Effector CD8-positive, alpha-beta T cell (primary cell): ENCODE measurements at regions not wholly inside any gene's neighbourhood (a gene's known extent, or its start where the extent isn't known, plus 50 kb on each side); places are given as distances from the start of the nearest gene placed in this dataset.
"Not testable (repeated sequence)": the region's sequence is repeated elsewhere in the genome, so short reads cannot be mapped to it uniquely, and the experiment has no call there.

Experiments
- DNase-seq: peaks from one replicate; lab custom pipeline; 2025; lab: John Stamatoyannopoulos, UW

DNA sequence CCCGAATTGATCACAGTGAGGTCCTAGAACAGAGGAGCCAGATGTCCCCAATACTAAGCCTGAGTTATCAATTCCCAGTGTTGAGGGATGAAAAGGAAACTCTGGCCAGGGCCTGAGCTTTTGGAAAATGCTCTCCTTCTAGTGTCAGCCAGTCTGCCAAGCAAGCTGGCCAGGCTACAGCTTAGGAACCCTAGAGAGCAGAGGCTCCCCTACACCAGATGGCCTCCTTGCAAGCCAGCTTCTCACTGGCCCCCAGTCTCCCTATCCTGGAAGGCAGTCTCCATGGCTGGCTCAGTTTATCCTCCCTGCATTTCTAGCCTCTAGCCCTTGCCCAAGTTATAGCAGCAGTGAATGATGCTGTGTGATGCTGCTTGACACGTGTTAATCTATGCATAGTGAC is 204.7 kb upstream of the WWC1 start:
- DNase-seq, result no peak

DNA sequence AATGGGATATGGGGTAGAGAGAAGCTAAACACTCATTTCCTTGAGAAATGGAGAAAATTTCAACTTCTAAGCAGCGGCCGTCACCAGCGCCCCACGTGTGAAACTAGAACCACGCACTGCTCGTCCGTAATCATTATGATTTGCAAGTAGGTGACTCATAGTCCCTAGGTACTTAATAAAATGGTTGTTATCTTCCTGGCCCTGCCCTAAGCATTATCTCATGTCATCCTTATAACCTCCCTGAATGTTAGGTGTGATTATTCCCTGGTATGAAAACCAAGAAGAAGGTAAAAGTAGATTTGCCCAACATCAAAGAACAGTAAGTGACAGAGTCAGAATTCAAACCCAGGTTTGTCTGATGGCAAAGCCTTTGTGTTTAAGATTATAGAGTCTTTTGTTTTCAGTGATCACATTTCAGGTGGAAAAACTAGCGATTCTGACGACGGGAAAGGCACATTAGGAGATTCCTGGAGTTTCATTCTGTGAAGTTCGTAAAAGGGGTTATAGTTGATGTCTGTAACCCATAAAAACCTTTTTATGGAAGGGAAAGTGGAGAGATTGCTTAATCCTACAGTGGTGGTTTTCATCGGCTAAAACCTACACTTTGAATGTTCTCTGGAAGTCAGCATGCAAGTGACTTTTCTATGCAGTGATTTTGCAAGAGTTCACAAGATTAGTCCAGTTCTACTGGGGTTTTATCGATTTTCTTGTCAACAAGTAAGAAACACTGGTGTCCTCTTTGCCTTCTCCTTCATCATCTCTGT is 202.9 kb upstream of the WWC1 start:
- DNase-seq, result no peak

DNA sequence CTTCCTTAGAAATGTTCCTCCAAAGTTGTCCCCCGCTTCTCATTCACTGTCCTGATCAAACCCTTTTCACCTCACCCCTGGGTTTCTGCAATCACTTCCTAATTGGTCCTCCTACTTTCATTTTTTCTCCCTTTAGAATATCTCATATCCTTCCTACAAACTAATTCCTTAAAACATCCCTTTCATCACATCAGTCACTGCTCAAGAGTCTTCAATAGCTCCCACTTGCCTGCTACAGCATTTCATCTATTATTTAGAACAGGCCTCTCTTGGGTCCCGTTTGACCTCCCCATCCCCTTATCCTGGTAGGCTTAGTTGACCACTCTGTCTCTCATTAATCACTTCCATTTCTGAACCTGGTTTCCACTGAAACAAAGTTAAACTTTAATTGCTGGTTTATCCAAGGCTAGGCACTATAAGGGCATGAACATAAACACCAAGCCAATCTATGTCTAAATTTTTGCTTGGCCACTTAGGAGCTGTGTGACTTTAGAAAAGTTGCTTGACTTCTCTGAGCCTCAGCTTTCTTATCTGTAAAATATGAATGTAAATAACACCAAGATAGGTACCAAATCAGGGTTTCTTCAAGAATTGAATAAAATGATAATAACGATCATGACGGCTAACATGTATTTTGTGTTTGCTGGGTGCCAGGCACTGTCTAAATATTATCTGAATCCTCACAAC is 202.1 kb upstream of the WWC1 start:
- DNase-seq, result no peak

DNA sequence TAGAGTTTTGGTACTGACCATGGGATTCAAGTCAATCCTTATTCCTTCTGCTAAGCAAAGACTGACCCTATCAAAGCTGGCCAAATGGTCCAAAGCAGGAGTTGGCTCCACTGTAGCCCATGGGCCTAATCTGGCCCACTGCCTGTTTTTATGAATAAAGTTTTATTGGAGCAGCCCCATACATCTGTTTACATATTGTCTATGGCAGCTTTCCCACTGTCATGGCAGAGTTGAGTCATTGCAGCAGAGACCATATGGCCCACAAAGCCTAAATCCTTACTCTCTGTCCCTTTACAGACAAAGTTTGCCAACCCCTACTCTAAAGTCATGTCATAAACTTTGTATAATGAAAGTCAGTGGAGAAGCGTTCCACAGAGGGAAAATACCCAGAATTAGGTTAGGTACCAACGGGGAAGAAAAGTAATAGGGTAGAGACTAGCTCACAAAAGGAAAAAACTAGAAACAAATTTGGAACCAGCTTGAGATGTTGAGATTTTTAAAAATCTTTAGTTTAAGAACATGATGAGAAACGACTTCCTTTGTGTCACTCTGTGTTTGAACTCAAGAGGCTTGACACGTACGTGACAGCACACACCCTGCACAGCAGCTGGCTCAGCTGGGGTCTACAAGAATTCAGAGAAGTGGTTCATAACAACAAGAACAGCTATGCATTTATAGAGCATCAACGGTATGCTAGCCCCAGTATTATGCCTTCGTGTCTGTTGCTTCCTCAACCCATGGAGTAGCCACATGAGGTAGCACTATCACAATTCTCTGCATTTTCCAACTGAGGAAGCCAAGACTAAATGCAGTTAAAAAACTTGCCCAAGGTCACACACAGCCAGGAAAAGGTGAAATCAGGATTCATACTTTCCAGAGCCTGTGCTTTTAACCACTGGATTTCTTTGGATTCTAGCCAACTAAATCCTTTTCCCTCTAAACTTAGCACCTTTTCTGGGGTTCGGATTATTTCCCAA is 198.9 kb upstream of the WWC1 start:
- DNase-seq, result no peak

DNA sequence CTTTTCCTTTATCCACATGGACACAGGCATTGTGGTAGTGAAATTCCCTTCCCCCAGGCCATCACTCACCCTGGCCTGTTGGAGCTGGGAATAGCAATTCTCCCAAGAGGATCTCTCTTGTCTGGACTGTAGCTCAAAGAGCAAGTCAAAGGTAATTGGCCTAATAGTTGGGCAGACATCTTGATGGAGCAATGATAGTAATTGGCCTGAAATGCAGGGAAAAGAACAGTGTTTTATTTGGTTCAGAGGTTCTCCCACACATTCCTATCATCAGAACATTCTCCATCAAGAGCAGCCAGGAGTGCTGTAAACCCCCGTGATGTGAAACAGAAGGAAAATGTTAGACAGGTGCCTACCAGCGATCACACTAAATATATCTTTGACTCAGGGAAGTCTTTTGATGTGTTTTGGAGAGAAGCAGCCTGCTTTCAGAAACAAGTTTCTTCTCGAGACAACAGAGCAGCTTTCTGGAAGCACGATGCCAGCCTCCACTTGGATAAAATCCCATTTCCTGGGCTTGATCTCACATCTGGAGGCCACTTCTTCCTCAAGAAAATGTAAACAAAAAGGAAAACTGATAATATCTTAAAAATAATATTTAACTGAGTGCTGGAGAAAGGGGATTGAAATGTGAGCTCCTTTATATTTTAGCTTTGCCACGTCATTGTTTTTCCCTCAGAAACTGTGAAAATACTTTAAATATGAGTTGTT is 198.1 kb upstream of the WWC1 start:
- no peak for DNase-seq

DNA sequence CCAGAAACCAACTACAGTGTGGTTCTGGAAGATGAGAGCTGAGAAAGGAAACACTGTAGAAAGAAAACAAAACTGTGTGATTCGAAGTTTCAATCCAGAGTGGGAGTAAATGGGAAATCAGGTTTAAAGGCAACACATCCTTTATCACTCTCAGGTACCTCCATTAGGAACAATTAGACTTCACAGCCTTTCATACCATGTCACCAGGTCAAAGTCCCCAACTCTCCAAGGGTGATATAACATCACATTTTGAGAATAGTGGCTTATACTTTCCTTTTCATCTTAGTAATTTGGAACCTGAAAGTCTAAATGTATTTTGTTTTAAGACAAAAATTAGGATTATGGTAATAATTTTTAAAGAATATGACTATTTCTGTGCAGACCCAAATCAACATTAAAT is 194.9 kb upstream of the WWC1 start:
- DNase-seq, result no peak

DNA sequence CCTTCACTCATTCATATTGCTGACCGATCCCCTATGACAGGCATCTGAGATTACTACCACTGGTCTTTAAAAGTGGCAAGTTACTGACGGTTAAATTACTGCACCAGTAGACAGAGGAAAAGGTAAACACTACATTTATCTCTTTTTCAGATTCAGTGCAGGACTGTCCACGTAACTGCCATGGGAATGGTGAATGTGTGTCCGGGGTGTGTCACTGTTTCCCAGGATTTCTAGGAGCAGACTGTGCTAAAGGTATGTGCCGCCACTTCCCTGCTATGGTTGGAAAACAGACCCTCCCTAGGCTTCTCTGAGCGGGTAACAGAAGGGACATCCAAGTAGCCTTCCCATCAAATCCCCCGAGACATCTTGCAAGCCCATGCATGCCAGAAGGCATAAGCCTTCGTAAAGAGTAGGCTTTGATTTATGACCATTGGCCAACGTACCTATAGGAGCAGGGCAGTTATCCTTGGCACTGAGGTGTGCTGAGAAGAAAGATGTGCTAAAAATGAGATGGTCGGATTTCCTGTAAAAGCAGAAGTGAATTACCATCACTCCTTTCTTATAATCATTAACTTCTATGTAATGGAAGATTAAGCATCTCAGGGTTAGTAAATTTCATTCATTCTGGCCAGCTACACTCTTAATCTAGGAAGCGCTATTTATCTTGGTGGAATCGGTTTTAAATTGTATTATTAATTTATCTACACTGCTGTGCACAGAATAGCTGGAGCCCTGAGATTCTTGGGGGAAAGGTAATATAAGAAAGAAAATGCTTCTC is 193.4 kb upstream of the WWC1 start:
- DNase-seq, result no peak

DNA sequence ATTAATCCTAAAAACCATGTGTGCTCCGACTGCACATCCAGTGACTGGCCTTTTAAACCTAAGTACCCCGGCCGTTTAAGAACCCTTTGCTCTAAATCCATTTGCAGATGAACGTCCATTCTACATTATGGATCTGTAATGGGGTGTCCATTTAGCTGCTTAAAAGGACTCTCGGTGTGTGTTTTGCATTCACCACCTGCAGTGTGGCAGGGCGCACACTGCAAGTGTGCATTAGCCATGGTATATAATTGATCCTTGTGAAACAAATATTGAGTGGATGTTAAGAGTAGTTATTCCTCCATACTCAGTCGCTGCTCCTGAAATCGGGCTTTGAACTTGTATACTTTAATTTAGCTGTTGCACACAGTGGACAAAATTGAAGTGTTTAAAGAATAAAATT is 190.1 kb upstream of the WWC1 start:
- no peak for DNase-seq

DNA sequence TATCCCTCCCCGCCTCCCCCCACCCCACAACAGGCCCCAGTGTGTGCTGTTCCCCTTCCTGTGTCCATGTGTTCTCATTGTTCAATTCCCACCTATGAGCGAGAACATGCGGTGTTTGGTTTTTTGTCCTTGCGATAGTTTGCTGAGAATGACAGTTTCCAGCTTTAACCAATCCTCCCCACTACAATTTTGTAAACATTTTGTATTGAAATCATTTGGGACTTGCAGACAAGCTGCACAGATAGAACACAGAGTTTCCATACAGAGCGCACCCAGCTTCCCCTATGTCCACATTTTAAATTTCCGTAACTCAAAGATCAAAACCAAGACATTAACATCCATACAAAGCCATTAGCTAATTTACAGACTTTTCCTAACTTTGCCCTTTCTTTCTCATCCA is 188.4 kb upstream of the WWC1 start:
- DNase-seq, result not testable (repeated sequence)

DNA sequence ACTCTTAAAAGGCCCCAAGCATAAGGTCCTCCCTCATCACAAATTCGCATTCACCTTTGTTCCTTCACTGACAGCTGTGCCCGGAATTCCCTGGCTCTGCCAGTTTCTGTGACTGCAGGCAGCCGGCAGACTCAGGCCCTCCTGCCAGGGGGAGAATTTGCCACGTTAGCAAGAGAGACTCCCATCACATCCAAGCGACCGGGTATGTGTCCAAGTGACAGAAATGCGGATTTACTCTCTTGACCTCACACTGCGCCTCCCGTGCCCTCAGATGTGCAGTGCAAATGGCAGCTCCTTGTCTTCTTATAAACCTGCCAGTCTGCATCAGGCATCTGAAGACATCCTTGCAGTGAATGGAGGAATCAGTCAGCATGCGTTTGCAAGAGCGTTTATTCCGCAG is 187.1 kb upstream of the WWC1 start:
- no peak for DNase-seq

DNA sequence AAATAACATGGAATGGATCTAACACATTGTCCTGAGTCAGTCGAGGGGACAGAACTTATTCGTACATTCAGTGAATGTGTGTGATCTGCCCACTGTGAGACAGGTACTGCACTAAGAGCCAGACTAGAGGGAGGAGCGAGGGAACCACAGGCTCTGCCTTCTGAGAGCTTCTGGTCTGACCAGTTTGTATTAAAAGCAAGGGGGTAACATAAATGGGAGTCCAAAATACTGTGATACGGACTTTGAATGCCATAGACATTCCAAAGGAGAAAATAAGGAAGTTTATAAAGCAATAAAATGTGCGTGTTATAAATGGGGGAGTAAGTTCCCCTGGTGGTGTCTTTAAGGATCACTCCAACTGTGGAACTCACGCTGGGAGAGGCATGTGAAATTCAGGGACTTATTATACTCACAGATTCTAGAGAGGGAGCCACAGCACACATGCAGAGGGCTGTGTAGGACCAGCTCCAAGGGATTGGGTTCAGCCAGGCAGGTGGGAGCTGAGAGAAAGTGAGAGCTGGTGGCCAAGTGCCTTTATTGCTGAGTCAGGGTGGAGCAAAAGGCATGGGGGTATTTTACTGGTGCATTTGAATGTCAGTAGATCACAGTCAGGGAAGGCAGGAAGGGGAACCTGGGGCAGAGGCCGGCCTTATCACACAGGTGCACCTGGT is 186.5 kb upstream of the WWC1 start:
- no peak for DNase-seq

DNA sequence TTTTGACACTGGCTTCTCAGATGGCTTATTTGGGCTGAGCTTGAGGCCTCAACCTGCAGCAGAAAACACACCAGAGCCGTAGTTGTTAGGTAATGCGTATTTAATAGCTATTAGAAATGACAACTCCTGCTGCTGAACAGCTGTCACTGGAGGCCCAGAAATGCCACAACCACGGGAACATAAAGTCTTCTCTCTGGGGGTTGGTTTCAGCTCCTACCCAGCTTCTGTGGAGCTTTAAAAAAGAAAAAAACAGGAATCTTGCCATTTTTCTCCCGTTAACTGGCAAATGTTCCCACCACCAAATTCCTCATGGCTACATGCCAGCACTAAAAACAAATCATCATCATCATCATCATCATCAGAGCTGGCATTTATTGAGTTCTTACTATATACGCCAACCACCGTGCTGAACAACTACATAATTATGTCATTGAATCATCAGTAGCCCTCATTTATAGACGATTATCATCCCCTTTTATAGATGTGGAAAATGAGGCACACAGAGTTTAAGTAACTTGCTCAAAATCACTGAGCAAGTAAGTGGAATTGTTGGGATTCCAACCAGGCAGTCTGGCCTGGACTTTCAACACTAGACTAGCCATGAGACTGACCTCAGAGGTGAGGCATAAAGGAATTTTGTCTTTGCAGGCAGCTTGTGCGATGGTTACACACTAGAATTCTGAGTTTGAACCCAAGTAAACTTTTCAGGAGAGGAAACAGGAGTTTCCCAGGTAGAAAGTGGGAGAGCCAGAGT is 185.3 kb upstream of the WWC1 start:
- no peak for DNase-seq

DNA sequence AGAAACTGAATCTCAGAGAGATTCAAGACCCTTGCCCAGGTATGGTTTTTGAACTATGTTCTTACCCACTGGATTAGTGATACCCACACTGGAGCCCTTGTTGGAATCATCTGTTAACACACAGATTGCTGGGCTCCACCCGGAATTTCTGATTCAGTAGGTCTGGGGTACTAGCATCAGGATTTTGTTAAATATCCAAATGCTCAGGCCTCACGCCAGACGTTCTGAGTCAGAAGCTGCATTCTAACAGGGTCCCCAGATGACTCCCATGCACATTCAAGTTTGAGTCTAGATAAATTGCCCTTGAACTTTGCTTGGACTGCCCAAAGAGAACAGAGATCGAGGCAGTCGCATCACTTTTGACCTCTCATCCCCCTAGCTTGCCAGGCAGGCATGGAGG is 182.0 kb upstream of the WWC1 start:
- DNase-seq, result no peak

DNA sequence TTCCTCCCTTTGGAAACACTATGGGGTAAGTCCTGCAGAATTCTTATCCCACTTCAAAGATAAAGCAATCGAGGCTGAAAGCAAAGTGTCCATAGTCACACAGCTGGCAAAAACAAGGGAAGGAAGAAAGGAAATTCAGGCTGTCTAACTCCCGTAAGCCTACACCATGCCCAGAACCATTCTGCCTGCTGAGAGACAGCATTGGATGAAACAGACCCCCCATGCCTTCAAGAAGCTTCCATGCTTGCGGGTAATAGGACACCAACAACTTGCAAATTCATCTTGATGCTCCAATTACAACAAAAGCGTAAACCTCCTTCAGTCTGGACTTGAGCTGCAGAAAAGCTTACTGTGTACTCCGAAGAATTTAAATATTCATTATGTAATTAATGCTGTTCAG is 181.1 kb upstream of the WWC1 start:
- no peak for DNase-seq

DNA sequence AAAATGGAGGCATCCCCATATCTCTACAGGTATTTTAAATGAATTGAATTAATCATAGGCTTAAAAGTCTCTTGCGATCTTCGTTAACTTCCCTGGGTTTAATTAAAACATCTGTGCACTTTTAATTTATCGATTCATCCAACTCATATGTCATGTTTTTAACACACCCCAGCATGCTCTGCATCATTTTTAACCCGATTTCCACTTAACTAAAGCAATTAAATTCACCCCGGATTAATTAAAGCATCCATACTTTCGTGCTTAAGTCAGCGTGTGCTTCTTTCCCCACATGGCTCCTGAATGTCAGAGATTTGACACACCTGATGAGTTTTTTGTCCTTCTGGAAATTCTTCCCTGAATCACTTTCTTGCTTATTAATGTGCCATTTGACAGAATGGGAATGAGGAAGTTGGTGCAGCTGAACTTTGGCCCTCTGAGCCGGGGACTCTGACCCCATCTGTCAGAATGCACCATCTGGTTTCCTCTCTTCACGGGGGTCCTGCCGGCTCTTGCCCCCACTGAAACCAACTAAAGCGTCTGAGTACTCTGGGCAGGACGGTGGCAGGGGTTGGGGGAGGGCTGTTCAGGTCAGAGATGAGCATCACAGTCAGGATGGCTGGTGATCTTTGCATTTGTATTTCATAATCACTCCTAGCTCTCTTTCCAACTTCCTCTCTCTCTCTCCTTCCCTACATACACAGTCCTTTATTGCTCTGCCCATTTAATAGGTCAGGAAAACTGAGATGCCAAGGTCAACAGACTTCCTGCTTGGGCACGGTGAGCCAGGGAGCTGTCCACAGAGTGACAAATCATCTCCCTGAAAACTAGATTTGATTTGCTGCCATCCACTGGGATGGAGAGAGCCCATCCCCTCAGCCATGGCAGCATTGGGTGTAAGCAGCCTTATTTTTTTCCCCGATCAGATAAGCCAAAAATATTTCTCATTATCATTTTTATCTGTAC is 180.3 kb upstream of the WWC1 start:
- no peak for DNase-seq

DNA sequence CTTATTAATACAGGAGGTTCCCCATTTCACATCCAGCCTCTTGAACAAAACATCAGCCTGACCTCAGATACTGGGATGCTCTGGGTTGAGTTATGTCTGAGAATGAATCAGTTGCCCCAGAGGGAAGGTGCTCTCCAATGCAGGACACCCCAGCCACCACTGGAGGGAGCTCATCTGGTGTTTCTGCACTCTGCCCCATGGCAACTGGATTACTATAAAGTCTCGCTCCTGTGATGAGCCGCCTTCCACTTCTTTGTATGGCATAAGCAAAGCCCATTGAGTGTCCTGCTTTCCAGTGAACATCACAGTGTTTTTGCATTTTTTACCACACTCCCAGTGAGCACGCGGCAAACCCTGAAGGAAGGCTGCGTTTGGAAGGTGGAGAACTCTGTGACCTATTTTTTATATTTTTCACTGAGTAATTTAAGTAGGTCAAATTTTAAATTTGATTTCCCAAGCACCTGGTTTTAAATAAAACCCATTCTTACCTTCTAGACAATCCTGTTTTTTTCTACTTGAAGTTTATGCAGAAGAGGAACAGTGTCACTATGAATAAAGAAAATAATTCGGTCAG is 176.9 kb upstream of the WWC1 start:
- DNase-seq, result no peak

DNA sequence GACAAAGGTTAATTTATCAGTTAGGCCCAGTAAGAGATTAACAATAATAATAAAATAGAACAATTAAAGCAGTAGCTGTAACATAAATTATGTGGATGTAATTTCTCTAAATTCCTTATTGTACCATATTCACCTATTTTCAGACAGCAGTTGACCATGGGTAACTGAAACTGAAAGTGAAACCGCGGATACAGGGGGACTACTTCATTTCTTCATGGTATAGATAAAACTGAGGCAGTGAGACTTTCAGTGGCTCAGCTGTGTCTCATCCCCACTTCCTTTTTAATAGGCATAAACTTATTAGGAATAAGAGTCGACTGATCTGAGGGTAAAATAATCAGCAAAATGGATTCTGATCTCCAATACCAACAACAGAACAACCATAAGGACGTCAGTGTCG is 174.0 kb upstream of the WWC1 start:
- no peak for DNase-seq

DNA sequence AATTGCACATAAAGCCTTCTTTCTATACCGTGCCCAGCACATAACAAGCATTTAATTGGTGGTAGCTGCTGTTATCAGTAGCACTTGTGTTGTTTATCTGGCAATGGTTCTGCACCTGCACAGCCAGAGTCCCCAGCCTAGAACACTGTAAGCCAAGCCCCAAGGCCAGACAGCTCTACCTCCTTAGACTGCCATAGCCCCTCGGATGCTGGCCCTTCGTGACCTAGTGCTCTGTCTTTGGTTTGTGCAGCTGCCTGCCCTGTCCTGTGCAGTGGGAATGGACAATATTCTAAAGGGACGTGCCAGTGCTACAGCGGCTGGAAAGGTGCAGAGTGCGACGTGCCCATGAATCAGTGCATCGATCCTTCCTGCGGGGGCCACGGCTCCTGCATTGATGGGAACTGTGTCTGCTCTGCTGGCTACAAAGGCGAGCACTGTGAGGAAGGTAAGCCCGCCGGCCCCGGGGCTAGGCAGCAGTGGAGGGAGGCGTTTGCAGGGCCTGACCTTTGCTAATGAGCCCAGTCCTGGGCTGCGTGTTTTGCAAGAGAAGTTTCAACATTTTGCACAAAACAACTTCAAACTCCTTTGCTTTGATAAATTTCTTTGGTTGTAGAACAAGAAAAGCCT is 173.3 kb upstream of the WWC1 start:
- no peak for DNase-seq
